GM04503 (cell line): ENCODE measurements at regions not wholly inside any gene's neighbourhood (a gene's known extent, or its start where the extent isn't known, plus 50 kb on each side); places are given as distances from the start of the nearest gene placed in this dataset.

Source experiments
- DNase-seq: peaks from one replicate; pipeline ENCODE4 v3.0.0-alpha.2; 2012; ENCODE audit warnings: low read depth

- no peak for DNase-seq
Measured at GRCh38 chr16:86371083-86371803, 139.1 kb upstream of the FOXF1 start.

- no peak for DNase-seq
Measured at GRCh38 chr16:86372193-86372592, 138.1 kb upstream of the FOXF1 start.

DNA sequence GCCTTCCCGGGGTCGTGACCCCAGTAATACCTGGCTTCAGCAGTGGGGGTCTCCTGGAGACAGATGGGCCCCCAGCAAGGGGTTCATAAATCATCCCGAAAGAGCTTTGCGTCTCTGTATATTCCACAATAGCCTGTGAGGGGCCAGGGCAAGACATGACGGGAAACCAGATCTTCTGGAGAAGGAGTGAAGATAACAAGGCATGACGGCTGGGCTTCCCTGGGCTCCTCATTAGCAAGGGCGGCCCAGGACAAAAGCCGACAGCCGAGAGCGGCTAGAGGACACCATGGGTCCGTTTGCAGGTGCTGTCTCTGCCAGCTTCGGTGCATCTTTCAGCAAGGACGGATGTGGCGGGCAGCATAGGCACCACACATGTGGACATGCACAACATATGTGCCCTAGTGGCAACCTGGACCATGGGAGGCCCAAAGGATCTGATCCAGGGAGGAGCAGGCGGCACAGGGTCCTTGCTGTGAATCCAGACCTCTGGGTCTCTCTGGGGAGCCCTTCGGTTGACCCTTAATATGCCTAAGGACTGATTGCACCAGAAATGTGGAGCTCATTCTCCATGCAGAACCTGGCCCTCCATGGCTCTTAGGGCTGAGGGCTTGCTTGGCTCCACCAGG, 136.9 kb upstream of the FOXF1 start:
- no peak for DNase-seq

- no peak for DNase-seq
Measured at GRCh38 chr16:86374603-86375130, 135.7 kb upstream of the FOXF1 start.

GRCh38 chr16:86375364-86375763, 135.0 kb upstream of the FOXF1 start:
- no peak for DNase-seq

- no peak for DNase-seq
Measured at GRCh38 chr16:86375851-86376250, 134.5 kb upstream of the FOXF1 start.

GRCh38 chr16:86376837-86377236, 133.5 kb upstream of the FOXF1 start:
- DNase-seq, result no peak

- DNase-seq, result no peak
Measured at GRCh38 chr16:86377251-86378022, 132.9 kb upstream of the FOXF1 start.

DNA sequence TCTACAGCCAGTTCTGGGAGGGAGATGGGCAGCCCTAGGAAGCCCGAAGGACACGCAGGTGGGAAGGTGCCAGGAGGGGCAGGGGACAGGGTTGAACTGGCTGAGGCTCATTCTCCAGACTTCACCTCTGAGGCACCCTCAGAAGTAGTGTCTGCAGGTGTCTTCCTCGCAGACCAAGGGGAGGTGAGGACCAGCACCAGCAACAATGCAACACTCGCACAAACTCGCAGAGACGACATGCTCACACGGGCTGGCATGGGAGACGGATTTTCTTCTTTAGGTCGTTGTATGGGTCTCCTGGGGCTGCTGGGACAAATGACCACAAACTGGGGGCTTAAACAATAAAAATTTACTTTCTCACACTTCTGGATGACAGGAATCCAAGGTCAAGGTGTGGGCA, 132.2 kb upstream of the FOXF1 start:
- DNase-seq, result no peak

DNA sequence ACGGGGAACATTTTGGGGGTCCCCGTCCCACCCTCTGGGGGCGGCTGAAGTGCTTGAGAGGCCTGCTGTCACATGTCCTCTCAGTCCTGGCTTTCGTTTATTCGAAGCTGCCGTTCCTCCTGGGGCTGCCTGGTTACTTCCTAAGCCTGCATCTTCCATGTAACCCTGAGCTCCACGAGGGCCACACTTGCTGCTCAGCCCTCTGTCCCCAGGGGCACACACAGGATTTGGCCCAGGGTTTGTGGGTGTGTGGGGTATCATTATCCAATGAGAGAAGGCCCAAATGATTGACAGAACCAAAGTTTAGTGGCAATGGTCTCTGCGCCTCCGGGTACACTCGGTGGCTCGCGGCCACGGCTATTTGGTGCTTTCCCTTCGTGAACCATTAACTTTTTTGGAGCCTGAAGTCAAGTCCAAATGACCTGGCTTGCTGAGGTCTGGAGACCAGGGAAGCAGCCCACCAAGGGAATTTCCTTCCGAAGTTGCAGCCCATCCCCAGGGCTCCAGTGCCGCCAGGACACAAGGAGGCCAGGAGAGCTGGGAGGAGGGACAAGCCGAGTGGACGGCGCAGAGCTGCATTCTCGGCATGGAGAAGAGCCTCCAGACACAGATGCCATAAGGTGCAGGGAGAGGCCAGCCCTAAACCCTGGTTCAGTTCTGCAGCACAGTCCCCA, 131.4 kb upstream of the FOXF1 start:
- DNase-seq, result no peak

DNA sequence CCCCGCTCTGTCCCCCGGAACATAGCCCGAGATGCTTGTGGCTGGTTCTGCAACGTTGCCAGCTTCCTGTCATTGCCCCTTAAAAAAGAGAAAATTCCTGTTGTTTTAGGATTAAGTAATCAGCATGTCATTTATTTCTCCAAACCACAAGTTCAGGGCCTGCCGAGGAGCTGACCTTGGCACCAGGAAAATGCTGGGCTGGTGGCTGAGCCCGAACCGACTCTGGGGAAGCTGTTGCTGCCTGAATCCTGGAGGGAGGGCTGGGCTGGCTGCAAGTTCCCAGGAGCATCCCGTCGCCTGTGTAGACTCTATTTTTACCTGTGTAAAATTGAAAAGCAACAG, 130.9 kb upstream of the FOXF1 start:
- no peak for DNase-seq

GRCh38 chr16:86380030-86380429, 130.3 kb upstream of the FOXF1 start:
- no peak for DNase-seq

DNA sequence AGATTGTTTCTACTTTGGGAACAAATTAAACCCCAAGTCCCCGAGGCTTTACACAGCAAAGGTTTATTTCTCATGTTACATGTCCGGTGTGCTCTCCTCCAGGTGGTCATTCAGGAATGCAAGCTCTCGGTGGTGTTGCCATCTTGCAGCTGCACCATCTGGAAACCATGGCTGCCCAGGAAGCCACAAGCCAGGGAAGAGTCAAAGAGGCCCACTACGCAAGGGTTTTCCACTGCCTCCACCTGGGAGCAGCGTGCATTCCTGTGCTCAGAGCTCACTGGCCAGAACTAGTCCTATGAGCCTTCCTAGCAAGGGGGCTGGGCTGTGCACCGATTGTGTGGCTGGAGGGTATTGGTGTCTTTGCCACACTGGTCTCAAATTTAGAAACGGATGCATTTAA, 128.8 kb upstream of the FOXF1 start:
- no peak for DNase-seq

DNA sequence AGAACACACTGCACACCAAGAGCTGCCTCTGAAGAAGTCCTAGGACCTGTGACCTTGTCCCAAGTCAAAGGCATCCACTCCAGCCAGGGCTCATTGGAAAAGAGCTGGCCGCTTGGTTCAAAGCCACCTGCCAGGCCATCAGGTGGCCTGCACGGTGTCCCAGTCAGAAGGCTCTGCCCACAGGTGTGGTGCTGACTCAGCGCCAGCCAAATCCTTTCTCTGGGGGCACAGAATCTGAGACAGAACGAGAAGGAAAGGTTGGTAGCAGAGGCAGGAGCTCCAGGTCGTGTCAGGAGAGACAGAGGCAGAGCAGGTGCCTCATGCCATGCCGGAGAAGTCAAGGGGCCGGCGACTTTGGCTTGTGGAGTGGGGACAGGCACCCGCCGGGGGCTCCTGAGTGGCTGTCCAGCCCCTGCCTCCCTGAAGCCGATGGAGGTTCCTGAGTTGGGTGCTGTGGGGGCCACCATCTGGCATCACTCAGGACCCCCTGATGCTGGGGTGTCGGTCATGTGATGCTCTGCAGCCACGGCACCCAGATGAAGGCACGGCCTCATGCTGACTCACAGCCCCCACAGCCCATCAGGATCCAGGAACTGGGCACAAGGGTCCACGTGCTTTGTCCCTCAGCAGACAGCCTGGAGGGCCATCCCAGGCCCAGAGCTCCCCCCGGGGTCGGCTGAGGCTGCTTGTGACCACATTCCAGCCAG, 128.1 kb upstream of the FOXF1 start:
- DNase-seq, result no peak

DNA sequence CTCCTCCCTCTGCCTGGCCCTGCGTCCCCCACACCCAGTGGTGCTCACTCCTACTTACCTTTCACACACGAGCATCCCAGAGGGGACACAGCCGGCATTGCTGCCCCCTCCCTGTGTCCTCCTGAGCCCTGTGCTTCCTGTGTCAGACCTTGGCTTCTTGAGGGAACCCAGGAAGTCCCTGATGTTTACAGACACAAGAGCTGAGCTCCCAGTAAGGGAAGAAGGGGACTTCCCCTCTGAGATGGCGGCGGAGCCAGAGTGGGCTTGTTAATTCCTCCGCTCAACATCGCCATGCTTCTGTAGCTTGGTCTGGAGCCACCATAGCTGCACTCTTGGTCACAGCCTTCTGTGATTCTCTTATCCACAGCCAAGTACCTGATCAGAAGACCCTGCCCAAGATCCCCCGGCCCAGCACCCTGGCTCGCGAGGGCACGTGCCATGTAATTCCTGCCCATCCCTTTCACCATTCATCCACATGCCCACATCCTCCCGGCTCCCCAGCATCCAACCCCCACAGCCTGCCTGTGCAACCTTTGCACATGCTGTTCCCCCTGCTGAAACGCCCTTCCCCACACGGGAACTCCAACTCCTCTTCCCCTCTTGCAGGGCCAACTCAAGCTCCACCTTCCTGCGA, 127.4 kb upstream of the FOXF1 start:
- DNase-seq, result no peak

GRCh38 chr16:86383488-86384262, 126.7 kb upstream of the FOXF1 start:
- DNase-seq, result peak; percentile 50

- DNase-seq, result no peak
Measured at GRCh38 chr16:86384263-86384649, 126.1 kb upstream of the FOXF1 start.

DNA sequence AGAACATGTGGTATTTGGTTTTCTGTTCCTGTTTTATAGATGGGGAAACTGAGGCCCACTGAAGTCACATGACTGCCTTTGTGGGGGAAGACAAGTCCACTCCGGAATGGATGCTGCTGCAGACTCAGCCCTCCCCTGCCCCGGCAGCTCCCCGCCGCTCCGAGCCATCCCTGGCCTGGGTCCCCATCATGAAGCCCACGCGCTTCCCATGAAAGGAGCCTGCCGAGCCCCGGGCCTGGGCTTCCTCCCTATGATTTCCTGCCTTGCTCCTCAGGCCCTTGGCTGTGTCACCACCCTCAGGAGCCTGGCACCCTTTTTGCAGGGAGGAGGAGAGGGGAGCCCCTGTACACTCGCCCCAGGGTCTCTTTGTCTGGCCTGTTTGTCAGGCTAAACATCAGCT, 125.3 kb upstream of the FOXF1 start:
- DNase-seq, result no peak

GRCh38 chr16:86387468-86388440, 122.6 kb upstream of the FOXF1 start:
- DNase-seq, result peak; percentile 84
